WERI-Rb-1 (cell line): ENCODE measurements at regions not wholly inside any gene's neighbourhood (a gene's known extent, or its start where the extent isn't known, plus 50 kb on each side); places are given as distances from the start of the nearest gene placed in this dataset.

Source experiments
- DNase-seq: peaks from one replicate; pipeline ENCODE4 v3.0.0-alpha.2; 2020
- H3K27ac ChIP-seq: fragments of 250-450 bp; sonication (Bioruptor Pico); 2 replicates; pipeline ENCODE4 v1.5.1; 2020; ENCODE audit warnings: mild to moderate bottlenecking, moderate library complexity
- H3K27me3 ChIP-seq: fragments of 250-450 bp; sonication (Bioruptor Pico); 2 replicates; pipeline ENCODE4 v1.5.1; 2021; ENCODE audit warnings: mild to moderate bottlenecking, low read depth, moderate library complexity; ENCODE audit not compliant: insufficient read depth, severe bottlenecking
- H3K36me3 ChIP-seq: fragments of 250-450 bp; sonication (Bioruptor Pico); 2 replicates; pipeline ENCODE4 v1.5.1; 2020; ENCODE audit warnings: mild to moderate bottlenecking, moderate library complexity
- H3K4me3 ChIP-seq: 2 replicates; pipeline ENCODE4 v1.5.1; 2011; ENCODE audit warnings: low read depth, mild to moderate bottlenecking, control low read depth, low read length
- H3K9me3 ChIP-seq: fragments of 250-450 bp; sonication (Bioruptor Pico); 2 replicates; pipeline ENCODE4 v1.5.1; 2021; ENCODE audit warnings: mild to moderate bottlenecking, moderate library complexity; ENCODE audit not compliant: severe bottlenecking
- CTCF ChIP-seq: IDR thresholded peaks from 2 replicates; pipeline ENCODE4 v1.5.1; 2011; ENCODE audit warnings: low read depth, mild to moderate bottlenecking, control low read depth, inconsistent platforms, low read length

GRCh38 chr20:24317224-24317623 is 152.2 kb upstream of the SYNDIG1 start:
- Histone ChIP-seq H3K9me3 (no peaks in the 10 kb centered on the region), H3K4me3 (no peak overlapping the region), H3K36me3 (no peaks in the 10 kb centered on the region), H3K27ac (no peak overlapping the region), H3K27me3 (no peaks in the 10 kb centered on the region)
- TF ChIP-seq CTCF, result no peak
- DNase-seq, result no peak

GRCh38 chr20:24316731-24317130 is 152.7 kb upstream of the SYNDIG1 start:
- no peak for TF ChIP-seq CTCF
- DNase-seq, result no peak
- no peaks in the 10 kb centered on the region for H3K9me3 ChIP-seq
- no peaks in the 10 kb centered on the region for H3K27me3 ChIP-seq
- H3K4me3 ChIP-seq, result no peak overlapping the region
- no peaks in the 10 kb centered on the region for H3K36me3 ChIP-seq
- H3K27ac ChIP-seq, result no peak overlapping the region

GRCh38 chr20:24314053-24314452 is 155.4 kb upstream of the SYNDIG1 start:
- peak overlapping the region; percentile 80 for H3K27ac ChIP-seq
- no peak for TF ChIP-seq CTCF

GRCh38 chr20:24309596-24309995 is 159.8 kb upstream of the SYNDIG1 start:
- H3K27ac ChIP-seq, result no peak overlapping the region
- no peaks in the 10 kb centered on the region for H3K27me3 ChIP-seq
- no peaks in the 10 kb centered on the region for H3K9me3 ChIP-seq
- no peak overlapping the region for H3K4me3 ChIP-seq
- no peak for TF ChIP-seq CTCF
- peak; percentile 66 for DNase-seq
- no peaks in the 10 kb centered on the region for H3K36me3 ChIP-seq

More at GRCh38 chr20:24314053-24314452, 155.4 kb upstream of the SYNDIG1 start:
- Histone ChIP-seq H3K36me3 (no peaks in the 10 kb centered on the region), H3K4me3 (no peak overlapping the region), H3K9me3 (no peaks in the 10 kb centered on the region), H3K27me3 (no peaks in the 10 kb centered on the region)
- peak; percentile 95 for DNase-seq

GRCh38 chr20:24305371-24305770 is 164.1 kb upstream of the SYNDIG1 start:
- H3K4me3 ChIP-seq, result no peak overlapping the region
- no peak overlapping the region for H3K27ac ChIP-seq
- TF ChIP-seq CTCF, result no peak
- H3K27me3 ChIP-seq, result no peaks in the 10 kb centered on the region
- no peaks in the 10 kb centered on the region for H3K9me3 ChIP-seq
- no peak for DNase-seq
- no peaks in the 10 kb centered on the region for H3K36me3 ChIP-seq

GRCh38 chr20:24304291-24304690 is 165.1 kb upstream of the SYNDIG1 start:
- H3K27me3 ChIP-seq, result no peaks in the 10 kb centered on the region
- no peaks in the 10 kb centered on the region for H3K36me3 ChIP-seq
- no peak overlapping the region for H3K4me3 ChIP-seq
- no peak overlapping the region for H3K27ac ChIP-seq
- no peak for TF ChIP-seq CTCF
- H3K9me3 ChIP-seq, result no peaks in the 10 kb centered on the region
- no peak for DNase-seq
